GM06990 (cell line): ENCODE measurements at regions not wholly inside any gene's neighbourhood (a gene's known extent, or its start where the extent isn't known, plus 50 kb on each side); places are given as distances from the start of the nearest gene placed in this dataset.

Source experiments
- DNase-seq: peaks from one replicate; pipeline ENCODE4 v3.0.0-alpha.2; 2011; ENCODE audit not compliant: insufficient read length; ENCODE audit errors: extremely low read depth
- H3K27me3 ChIP-seq: replicated peaks from 2 replicates; pipeline ENCODE4 v1.6.0; 2011; ENCODE audit warnings: low read length; ENCODE audit not compliant: control insufficient read depth, insufficient read depth
- H3K36me3 ChIP-seq: 2 replicates; pipeline ENCODE4 v1.5.1; 2011; ENCODE audit warnings: low read length; ENCODE audit not compliant: control insufficient read depth, insufficient read depth
- H3K4me3 ChIP-seq: replicated peaks from 2 replicates; pipeline ENCODE4 v1.5.1; 2011; ENCODE audit warnings: low read depth, mild to moderate bottlenecking, control low read depth, low read length
- TF ChIP-seq, protein P1 (sequence below): IDR thresholded peaks from 2 replicates; pipeline ENCODE4 v1.5.1; 2011; ENCODE audit warnings: low read length, control low read depth, mild to moderate bottlenecking, inconsistent platforms; ENCODE audit not compliant: insufficient read depth, poor library complexity, severe bottlenecking

DNA sequence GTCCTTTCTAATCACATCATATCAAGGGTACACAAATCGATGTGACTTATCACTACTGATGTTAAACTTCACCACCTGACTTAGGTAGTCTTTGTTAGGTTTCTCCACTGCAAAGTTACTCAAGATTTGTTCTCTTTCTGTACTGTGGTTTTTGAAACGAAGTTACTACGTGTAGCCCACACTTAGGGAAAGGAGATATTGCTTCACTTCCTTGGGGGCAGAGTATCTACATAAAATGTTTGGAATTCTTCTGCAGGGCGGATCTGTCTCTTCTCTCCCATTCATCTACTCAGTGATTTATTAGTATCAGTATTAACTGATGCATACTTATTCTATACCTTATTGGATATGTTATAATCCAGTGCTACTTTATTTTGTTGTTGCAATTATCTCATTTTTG, 403.6 kb upstream of the MON1B start:
- no peak for DNase-seq
- Histone ChIP-seq H3K36me3 (no peaks in the 10 kb centered on the region), H3K4me3 (no peak overlapping the region), H3K27me3 (no peaks in the 10 kb centered on the region; the same call in 1 of the 2 replicates)
- TF ChIP-seq, protein P1, sequence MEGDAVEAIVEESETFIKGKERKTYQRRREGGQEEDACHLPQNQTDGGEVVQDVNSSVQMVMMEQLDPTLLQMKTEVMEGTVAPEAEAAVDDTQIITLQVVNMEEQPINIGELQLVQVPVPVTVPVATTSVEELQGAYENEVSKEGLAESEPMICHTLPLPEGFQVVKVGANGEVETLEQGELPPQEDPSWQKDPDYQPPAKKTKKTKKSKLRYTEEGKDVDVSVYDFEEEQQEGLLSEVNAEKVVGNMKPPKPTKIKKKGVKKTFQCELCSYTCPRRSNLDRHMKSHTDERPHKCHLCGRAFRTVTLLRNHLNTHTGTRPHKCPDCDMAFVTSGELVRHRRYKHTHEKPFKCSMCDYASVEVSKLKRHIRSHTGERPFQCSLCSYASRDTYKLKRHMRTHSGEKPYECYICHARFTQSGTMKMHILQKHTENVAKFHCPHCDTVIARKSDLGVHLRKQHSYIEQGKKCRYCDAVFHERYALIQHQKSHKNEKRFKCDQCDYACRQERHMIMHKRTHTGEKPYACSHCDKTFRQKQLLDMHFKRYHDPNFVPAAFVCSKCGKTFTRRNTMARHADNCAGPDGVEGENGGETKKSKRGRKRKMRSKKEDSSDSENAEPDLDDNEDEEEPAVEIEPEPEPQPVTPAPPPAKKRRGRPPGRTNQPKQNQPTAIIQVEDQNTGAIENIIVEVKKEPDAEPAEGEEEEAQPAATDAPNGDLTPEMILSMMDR = no peak

DNA sequence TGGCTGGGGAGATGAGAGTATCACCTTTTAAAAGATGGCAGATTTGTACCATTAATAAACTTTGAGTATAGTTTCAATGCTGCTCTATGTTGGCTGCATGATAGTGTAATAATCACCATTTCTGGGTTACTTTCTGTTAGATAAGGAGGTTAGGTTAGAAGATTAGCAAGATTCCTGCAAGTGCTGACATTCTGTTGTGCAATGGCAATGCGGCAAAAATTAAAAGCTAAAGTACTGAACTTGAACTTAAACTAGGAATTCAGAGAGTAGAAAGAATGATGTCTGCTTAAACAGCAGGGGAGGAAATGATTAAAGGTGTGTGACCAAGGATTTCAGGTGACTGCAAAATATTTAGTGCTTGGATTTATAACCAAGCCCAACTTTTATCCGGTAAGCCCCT, 399.8 kb upstream of the MON1B start:
- TF ChIP-seq, protein P1 = no peak
- no peaks in the 10 kb centered on the region; the same call in 1 of the 2 replicates for H3K27me3 ChIP-seq
- H3K36me3 ChIP-seq = no peaks in the 10 kb centered on the region
- no peak overlapping the region for H3K4me3 ChIP-seq
- no peak for DNase-seq

DNA sequence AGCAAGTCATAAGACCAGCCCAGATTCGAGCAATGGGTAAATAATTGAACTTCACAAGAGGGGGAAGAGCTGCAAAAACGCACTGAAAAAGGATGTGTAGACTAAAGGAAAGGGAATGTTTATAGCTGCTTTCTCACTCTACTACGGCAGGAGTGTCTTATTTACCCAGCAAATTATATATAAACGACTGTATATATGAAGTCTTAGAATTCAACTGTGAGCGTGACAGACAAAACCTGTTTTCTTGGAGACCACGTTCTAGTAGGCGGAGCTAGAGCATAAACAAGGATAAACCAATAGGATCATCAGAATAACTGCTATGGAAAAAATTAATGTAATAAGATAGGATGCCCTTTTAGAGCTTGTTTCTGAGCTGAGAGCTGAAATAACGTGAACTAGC, 394.6 kb upstream of the MON1B start:
- TF ChIP-seq, protein P1 = no peak
- Histone ChIP-seq H3K4me3 (no peak overlapping the region), H3K36me3 (no peaks in the 10 kb centered on the region), H3K27me3 (no peaks in the 10 kb centered on the region; the same call in 1 of the 2 replicates)
- DNase-seq = no peak

DNA sequence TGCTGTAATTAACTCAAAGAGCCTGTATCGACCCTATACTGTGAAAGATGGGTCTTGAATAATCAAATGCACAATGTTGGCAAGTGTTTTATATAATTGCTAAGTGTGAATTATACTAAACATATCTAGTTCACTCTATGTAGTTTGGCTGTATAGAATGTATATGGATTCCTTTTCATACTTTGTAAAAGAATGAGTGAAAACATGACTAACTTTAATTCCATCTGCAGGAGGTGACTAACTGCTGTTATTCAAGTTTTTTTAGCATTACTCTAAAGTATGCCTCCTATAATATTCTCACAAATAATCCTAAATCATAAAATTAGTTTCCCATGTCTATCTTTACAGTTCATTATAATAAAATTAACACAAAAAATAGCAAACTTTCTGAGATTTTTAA, 394.0 kb upstream of the MON1B start:
- TF ChIP-seq, protein P1 = no peak
- H3K4me3 ChIP-seq = no peak overlapping the region
- H3K27me3 ChIP-seq = no peaks in the 10 kb centered on the region
- H3K36me3 ChIP-seq = no peaks in the 10 kb centered on the region
- no peak for DNase-seq

DNA sequence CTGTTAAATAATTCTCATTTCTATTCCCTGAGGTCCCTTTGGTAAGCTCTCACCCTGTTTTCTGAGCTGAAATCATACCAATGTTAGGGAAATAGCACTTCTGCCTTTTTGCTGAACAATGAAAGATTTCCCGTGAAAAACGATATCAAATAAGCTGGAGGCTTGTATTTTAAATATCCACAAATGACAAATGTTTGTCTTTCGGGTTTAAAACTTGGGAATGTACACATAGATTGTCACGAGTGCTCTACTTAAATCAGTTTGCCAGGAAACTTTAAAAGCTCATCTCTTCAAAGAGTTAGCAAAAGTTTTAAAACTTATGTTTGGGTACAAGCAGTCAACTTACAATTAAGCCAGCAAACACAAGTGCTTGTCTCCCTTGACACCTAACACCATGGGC, 393.5 kb upstream of the MON1B start:
- H3K36me3 ChIP-seq = no peaks in the 10 kb centered on the region
- H3K27me3 ChIP-seq = no peaks in the 10 kb centered on the region
- no peak for DNase-seq
- TF ChIP-seq, protein P1 = no peak
- no peak overlapping the region for H3K4me3 ChIP-seq

DNA sequence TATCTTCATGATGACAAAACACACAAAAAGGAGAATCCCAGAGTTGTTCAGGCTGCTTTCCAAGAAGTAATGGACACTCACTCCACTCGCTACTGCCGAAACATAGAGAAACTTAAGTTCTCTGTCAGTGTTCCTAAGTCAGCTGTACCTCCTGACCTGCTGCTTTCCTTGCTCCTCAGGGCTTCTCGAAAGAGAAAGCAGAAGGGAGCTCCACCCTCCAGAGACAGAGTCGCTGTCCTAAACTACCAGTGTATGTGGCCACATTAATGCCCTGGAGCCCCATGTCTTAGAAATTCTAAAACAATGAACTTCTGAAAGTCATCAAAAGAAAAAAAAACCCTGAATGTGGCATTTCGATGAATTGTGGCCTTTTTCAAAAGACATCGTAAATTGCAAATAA, 390.8 kb upstream of the MON1B start:
- DNase-seq = no peak
- no peaks in the 10 kb centered on the region for H3K36me3 ChIP-seq
- no peak overlapping the region for H3K4me3 ChIP-seq
- H3K27me3 ChIP-seq = no peaks in the 10 kb centered on the region
- TF ChIP-seq, protein P1 = no peak
